ENCODE measurements at regions not wholly inside any gene's neighbourhood (a gene's known extent, or its start where the extent isn't known, plus 50 kb on each side); places are given as distances from the start of the nearest gene placed in this dataset.
"Not testable (repeated sequence)": the region's sequence is repeated elsewhere in the genome, so short reads cannot be mapped to it uniquely, and the experiment has no call there.

GRCh38 chr5:158514986-158515359 is 584.7 kb downstream of the EBF1 start:
- no peak for DNase-seq

- DNase-seq, result no peak
Observed at GRCh38 chr5:158514319-158514985, 585.3 kb downstream of the EBF1 start.

GRCh38 chr5:158513490-158514318 is 586.0 kb downstream of the EBF1 start:
- peak; percentile 12 for DNase-seq

- DNase-seq, result no peak
Observed at GRCh38 chr5:158511454-158511853, 588.3 kb downstream of the EBF1 start.

- no peak for DNase-seq
Observed at GRCh38 chr5:158510479-158510878, 589.2 kb downstream of the EBF1 start.

GRCh38 chr5:158506648-158507047 is 593.1 kb downstream of the EBF1 start:
- DNase-seq, result no peak

GRCh38 chr5:158502686-158503085 is 597.0 kb downstream of the EBF1 start:
- peak; percentile 84 to 91 for DNase-seq

- DNase-seq, result no peak
Observed at GRCh38 chr5:158499892-158500418, 599.8 kb downstream of the EBF1 start.

GRCh38 chr5:158499075-158499891 is 600.4 kb downstream of the EBF1 start:
- no peak for DNase-seq

- no peak for DNase-seq
Observed at GRCh38 chr5:158496624-158497023, 603.1 kb downstream of the EBF1 start.

GRCh38 chr5:158494541-158494940 is 605.2 kb downstream of the EBF1 start:
- no peak for DNase-seq

- not testable (repeated sequence) for DNase-seq
Observed at GRCh38 chr5:158494044-158494443, 605.7 kb downstream of the EBF1 start.

GRCh38 chr5:158492841-158493242 is 606.9 kb downstream of the EBF1 start:
- DNase-seq, result no peak

- DNase-seq, result no peak
Observed at GRCh38 chr5:158492136-158492535, 607.6 kb downstream of the EBF1 start.

- DNase-seq, result no peak
Observed at GRCh38 chr5:158487664-158488063, 612.1 kb downstream of the EBF1 start.

GRCh38 chr5:158487156-158487555 is 612.6 kb downstream of the EBF1 start:
- no peak for DNase-seq

GRCh38 chr5:158486566-158486965 is 613.1 kb downstream of the EBF1 start:
- DNase-seq, result no peak

GRCh38 chr5:158485604-158486081 is 614.1 kb downstream of the EBF1 start:
- no peak for DNase-seq

- DNase-seq, result no peak
Observed at GRCh38 chr5:158485047-158485446, 614.7 kb downstream of the EBF1 start.

GRCh38 chr5:158484150-158484549 is 615.6 kb downstream of the EBF1 start:
- no peak for DNase-seq

- no peak for DNase-seq
Observed at GRCh38 chr5:158483281-158483860, 616.3 kb downstream of the EBF1 start.

- DNase-seq, result no peak
Observed at GRCh38 chr5:158482125-158482524, 617.6 kb downstream of the EBF1 start.

GRCh38 chr5:158478139-158478538 is 619.2 kb upstream of the CLINT1 start:
- no peak for DNase-seq
